ES-I3 (cell line): ENCODE measurements at regions not wholly inside any gene's neighbourhood (a gene's known extent, or its start where the extent isn't known, plus 50 kb on each side); places are given as distances from the start of the nearest gene placed in this dataset.

ENCODE experiments used
- H3K36me3 ChIP-seq: 2 replicates; pipeline ENCODE4 v1.6.1; 2013; ENCODE audit warnings: mild to moderate bottlenecking, low read length, control low read depth, moderate library complexity; ENCODE audit not compliant: insufficient read depth
- H3K4me1 ChIP-seq: 2 replicates; pipeline ENCODE4 v1.6.1; 2013; ENCODE audit warnings: mild to moderate bottlenecking, control low read depth, low read length; ENCODE audit not compliant: insufficient read depth
- H3K9ac ChIP-seq: 2 replicates; pipeline ENCODE4 v1.6.1; 2013; ENCODE audit warnings: low read depth, mild to moderate bottlenecking, low read length, moderate library complexity
- H3K9me3 ChIP-seq: 2 replicates; pipeline ENCODE4 v1.6.1; 2013; ENCODE audit warnings: mild to moderate bottlenecking, low read length, moderate library complexity; ENCODE audit not compliant: control insufficient read depth, insufficient read depth

- no peak overlapping the region for H3K9ac ChIP-seq
- H3K9me3 ChIP-seq = no peaks in the 10 kb centered on the region; the same call in 1 of the 2 replicates
- H3K36me3 ChIP-seq = no peaks in the 10 kb centered on the region
- H3K4me1 ChIP-seq = no peaks in the 10 kb centered on the region
Observed at GRCh38 chr10:9621216-9621615, 1396.5 kb upstream of the CELF2 start.

GRCh38 chr10:9625304-9625703, 1392.4 kb upstream of the CELF2 start:
- Histone ChIP-seq H3K9ac (no peak overlapping the region), H3K9me3 (no peaks in the 10 kb centered on the region), H3K4me1 (no peaks in the 10 kb centered on the region), H3K36me3 (no peaks in the 10 kb centered on the region)

GRCh38 chr10:9634466-9634865, 1383.2 kb upstream of the CELF2 start:
- Histone ChIP-seq H3K36me3 (no peaks in the 10 kb centered on the region), H3K9ac (no peak overlapping the region), H3K9me3 (0 out of 2 replicates have a peak, but pooled peaks cover 3% of the 10 kb centered on the region), H3K4me1 (no peaks in the 10 kb centered on the region)

GRCh38 chr10:9635691-9636090, 1382.0 kb upstream of the CELF2 start:
- H3K9ac ChIP-seq = no peak overlapping the region
- H3K4me1 ChIP-seq = no peaks in the 10 kb centered on the region
- H3K9me3 ChIP-seq = 0 out of 2 replicates have a peak, but pooled peaks cover 3% of the 10 kb centered on the region
- no peaks in the 10 kb centered on the region for H3K36me3 ChIP-seq

GRCh38 chr10:9636216-9636615, 1381.5 kb upstream of the CELF2 start:
- Histone ChIP-seq H3K9ac (no peak overlapping the region), H3K9me3 (no peaks in the 10 kb centered on the region), H3K36me3 (no peaks in the 10 kb centered on the region), H3K4me1 (no peaks in the 10 kb centered on the region)

GRCh38 chr10:9643782-9644181, 1373.9 kb upstream of the CELF2 start:
- no peak overlapping the region for H3K9ac ChIP-seq
- H3K4me1 ChIP-seq = no peaks in the 10 kb centered on the region
- H3K36me3 ChIP-seq = no peaks in the 10 kb centered on the region
- H3K9me3 ChIP-seq = no peaks in the 10 kb centered on the region; the same call in none of the 2 replicates

GRCh38 chr10:9645404-9645803, 1372.3 kb upstream of the CELF2 start:
- no peak overlapping the region for H3K9ac ChIP-seq
- no peaks in the 10 kb centered on the region for H3K36me3 ChIP-seq
- no peaks in the 10 kb centered on the region; the same call in none of the 2 replicates for H3K9me3 ChIP-seq
- no peaks in the 10 kb centered on the region for H3K4me1 ChIP-seq

- Histone ChIP-seq H3K9me3 (no peaks in the 10 kb centered on the region; the same call in none of the 2 replicates), H3K4me1 (no peaks in the 10 kb centered on the region), H3K9ac (no peak overlapping the region), H3K36me3 (no peaks in the 10 kb centered on the region)
Observed at GRCh38 chr10:9645928-9646600, 1371.6 kb upstream of the CELF2 start.

- Histone ChIP-seq H3K9me3 (no peaks in the 10 kb centered on the region), H3K36me3 (no peaks in the 10 kb centered on the region), H3K9ac (no peak overlapping the region), H3K4me1 (no peaks in the 10 kb centered on the region)
Observed at GRCh38 chr10:9654261-9654660, 1363.4 kb upstream of the CELF2 start.

GRCh38 chr10:9656386-9656785, 1361.3 kb upstream of the CELF2 start:
- Histone ChIP-seq H3K9me3 (no peaks in the 10 kb centered on the region), H3K4me1 (no peaks in the 10 kb centered on the region), H3K36me3 (no peaks in the 10 kb centered on the region), H3K9ac (no peak overlapping the region)

- Histone ChIP-seq H3K4me1 (no peaks in the 10 kb centered on the region), H3K9me3 (no peaks in the 10 kb centered on the region), H3K36me3 (no peaks in the 10 kb centered on the region), H3K9ac (no peak overlapping the region)
Observed at GRCh38 chr10:9656996-9657395, 1360.7 kb upstream of the CELF2 start.

GRCh38 chr10:9657530-9657929, 1360.1 kb upstream of the CELF2 start:
- H3K36me3 ChIP-seq = no peaks in the 10 kb centered on the region
- no peaks in the 10 kb centered on the region for H3K9me3 ChIP-seq
- no peaks in the 10 kb centered on the region for H3K4me1 ChIP-seq
- no peak overlapping the region for H3K9ac ChIP-seq

GRCh38 chr10:9668411-9668810, 1349.3 kb upstream of the CELF2 start:
- H3K9ac ChIP-seq = no peak overlapping the region
- no peaks in the 10 kb centered on the region for H3K9me3 ChIP-seq
- H3K36me3 ChIP-seq = no peaks in the 10 kb centered on the region
- H3K4me1 ChIP-seq = 0 out of 2 replicates have a peak, but pooled peaks cover 7% of the 10 kb centered on the region

GRCh38 chr10:9670911-9671310, 1346.8 kb upstream of the CELF2 start:
- 0 out of 2 replicates have a peak, but pooled peaks cover 7% of the 10 kb centered on the region for H3K4me1 ChIP-seq
- no peak overlapping the region for H3K9ac ChIP-seq
- no peaks in the 10 kb centered on the region for H3K36me3 ChIP-seq
- no peaks in the 10 kb centered on the region for H3K9me3 ChIP-seq

- Histone ChIP-seq H3K9ac (no peak overlapping the region), H3K9me3 (no peaks in the 10 kb centered on the region; the same call in 1 of the 2 replicates), H3K36me3 (no peaks in the 10 kb centered on the region), H3K4me1 (no peaks in the 10 kb centered on the region)
Observed at GRCh38 chr10:9681655-9682054, 1336.0 kb upstream of the CELF2 start.
